Activated CD4-positive, alpha-beta T cell treated with anti-CD3 and anti-CD28 coated beads, Interleukin-2, Interleukin-6, amounts not matched to agents 100 ng/mL and 50 ng/mL, durations not matched to agents 16 hours and 8 hours (primary cell): ENCODE measurements at regions not wholly inside any gene's neighbourhood (a gene's known extent, or its start where the extent isn't known, plus 50 kb on each side); places are given as distances from the start of the nearest gene placed in this dataset.
"Not testable (repeated sequence)": the region's sequence is repeated elsewhere in the genome, so short reads cannot be mapped to it uniquely, and the experiment has no call there.

ENCODE experiments used
- DNase-seq: peaks from one replicate; pipeline ENCODE4 v3.0.0-alpha.2; 2020

- no peak for DNase-seq
Observed at GRCh38 chr19:27844261-27844660, 1368.7 kb downstream of the UQCRFS1 start.

GRCh38 chr19:27843861-27844260 is 1369.1 kb downstream of the UQCRFS1 start:
- no peak for DNase-seq

GRCh38 chr19:27833031-27833430 is 1379.9 kb downstream of the UQCRFS1 start:
- DNase-seq: no peak

DNA sequence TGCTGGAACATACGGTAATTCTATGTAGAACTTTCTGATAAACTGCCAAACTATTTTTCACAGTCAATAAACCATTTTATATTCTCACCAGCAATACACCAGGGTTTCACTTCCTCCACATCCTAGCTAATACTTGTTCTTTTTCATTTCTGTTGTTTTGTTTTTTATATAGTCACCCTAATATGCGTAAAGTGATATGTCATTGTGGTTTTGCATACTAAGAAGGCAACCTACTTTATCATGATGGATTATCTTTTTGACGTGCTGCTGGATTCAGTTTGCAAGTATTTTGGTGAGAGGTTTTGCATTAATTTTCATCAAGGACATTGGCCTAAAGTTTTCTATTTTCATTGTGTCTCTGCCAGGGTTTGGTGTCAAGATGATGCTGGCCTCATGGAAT is 1384.1 kb downstream of the UQCRFS1 start:
- no peak for DNase-seq

DNA sequence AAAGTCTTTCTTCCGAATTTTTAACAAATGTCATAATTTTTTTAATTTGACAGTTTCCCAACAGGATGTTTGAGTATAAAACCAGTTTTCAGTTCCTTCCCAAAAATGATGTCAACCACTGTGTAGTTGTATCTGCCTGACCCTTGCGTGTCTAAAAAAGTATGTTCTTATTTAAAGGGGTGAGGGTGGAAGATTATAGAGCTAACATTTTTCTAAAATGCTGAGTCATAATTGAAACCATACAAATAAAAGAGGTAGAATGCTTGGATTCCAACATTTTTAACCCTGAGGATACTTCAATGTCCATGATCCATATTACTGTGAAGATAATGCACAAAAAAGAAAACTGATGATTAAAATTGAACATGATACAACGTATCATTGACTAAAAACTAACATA is 1388.8 kb downstream of the UQCRFS1 start:
- DNase-seq: no peak

- DNase-seq: no peak
Observed at GRCh38 chr19:27822336-27822735, 1390.6 kb downstream of the UQCRFS1 start.

DNA sequence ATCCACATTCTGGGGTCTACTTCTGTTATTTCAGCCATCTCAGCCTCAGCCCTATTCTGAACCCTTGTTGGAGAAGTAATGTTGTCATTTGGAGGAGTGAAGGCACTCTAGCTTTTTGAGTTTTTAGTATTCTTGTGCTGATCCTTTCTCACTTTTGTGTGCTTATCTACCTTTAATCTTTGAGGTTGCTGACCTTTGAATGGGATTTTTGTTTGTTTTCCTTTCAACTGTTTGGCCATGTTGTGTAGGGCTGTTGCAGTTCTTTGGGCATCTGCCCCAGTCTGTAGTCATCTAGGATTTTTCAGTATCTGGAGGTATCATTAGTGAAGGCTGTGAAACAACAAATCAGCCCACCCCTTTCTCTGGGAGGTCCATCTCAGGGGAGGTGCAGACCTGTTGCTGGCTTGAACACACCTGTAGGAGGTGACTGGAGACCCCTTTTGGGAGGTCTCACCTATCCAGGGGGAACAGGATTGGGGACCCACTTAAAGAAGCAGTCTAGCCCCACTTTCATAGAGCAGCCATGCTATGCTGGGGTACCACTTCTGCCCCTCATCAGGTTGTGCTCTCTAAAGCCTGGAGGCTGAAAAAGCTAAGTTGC is 1391.4 kb downstream of the UQCRFS1 start:
- DNase-seq: no peak

DNA sequence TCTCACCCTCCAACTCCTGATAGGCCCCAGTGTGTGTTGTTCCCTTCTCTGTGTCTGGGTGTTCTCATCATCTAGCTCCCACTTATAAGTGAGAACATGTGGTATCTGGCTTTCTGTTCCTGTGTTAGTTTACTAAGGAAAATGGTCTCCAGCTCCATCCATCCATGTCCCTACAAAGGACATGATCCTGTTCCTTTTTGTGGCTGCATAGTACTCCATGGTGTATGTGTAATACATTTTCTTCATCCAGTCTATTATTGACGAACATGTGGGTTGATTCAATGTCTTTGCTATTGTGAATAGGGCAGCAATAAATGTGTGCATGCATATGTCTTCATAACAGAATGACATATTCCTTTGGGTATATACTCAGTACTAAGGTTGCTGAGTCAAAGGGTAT is 1397.0 kb downstream of the UQCRFS1 start:
- DNase-seq: no peak

DNA sequence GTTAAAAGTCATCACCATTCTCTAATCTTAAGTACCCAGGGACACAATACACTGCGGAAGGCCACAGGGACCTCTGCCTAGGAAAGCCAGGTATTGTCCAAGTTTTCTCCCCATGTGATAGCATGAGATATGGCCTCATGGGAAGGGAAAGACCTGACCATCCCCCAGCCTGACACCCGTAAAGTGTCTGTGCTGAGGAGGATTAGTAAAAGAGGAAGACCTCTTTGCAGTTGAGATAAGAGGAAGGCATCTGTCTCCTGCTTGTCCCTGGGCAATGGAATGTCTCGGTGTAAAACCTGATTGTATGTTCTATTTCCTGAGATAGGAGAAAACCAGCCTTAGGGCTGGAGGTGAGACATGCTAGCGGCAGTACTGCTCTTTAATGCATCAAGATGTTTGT is 1398.1 kb downstream of the UQCRFS1 start:
- not testable (repeated sequence) for DNase-seq

DNA sequence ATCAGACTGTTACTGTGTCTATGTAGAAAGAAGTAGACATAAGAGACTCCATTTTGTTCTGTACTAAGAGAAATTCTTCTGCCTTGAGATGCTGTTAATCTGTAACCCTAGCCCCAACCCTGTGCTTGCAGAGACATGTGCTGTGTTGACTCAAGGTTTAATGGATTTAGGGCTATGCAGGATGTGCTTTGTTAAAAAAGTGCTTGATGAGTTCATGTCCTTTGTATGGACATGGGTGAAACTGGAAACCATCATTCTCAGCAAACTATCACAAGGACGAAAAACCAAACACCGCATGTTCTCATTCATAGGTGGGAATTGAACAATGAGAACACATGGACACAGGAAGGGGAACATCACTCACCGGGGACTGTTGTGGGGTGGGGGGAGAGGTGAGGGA is 1398.7 kb downstream of the UQCRFS1 start:
- not testable (repeated sequence) for DNase-seq

DNA sequence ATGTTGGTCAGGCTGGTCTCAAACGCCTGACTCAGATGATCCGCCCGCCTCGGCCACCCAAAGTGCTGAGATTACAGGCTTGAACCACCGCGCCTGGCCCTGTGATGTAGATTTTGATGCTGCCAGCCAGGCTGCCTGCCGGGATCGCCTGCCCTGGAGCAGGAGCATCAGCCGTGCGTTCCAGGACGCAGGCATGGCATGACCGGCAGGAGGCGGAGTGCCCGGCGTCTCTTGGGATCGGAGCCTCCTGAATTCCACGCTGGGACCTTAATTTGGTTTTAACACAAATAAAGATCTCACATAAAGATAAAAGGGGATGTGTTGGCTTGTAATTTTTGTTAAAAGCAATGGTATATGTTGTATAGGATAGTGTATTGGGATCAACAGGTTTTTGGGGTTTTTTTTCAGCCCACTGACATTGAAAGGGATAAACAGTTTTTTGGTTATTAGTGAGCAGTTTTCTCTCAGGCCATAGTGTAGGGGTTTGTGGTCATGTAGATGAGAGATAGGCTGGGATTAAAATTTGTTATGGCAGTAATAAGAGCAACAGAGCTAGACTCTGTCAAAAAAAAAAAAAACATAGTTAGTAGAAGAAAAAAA is 1406.4 kb downstream of the UQCRFS1 start:
- no peak for DNase-seq

DNA sequence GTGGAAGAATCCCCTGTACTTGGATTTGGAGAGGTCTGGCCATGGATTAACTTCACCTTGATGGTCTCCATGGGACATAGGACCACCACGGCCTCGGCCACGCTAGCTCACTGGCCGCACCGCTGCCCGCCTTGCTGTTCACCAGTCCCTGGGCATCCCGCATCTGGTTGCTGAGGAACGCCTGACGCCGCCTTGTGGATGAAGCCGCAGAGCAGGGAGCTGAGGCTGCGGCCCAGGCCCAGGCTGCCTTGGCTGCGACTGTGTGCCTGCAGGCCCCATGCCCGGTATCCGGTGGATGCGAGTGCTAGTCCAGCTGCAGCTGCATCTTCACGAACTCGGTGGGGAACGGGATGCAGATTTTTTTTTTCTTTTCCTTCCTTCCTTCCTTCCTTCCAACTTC is 1407.1 kb downstream of the UQCRFS1 start:
- DNase-seq: no peak

DNA sequence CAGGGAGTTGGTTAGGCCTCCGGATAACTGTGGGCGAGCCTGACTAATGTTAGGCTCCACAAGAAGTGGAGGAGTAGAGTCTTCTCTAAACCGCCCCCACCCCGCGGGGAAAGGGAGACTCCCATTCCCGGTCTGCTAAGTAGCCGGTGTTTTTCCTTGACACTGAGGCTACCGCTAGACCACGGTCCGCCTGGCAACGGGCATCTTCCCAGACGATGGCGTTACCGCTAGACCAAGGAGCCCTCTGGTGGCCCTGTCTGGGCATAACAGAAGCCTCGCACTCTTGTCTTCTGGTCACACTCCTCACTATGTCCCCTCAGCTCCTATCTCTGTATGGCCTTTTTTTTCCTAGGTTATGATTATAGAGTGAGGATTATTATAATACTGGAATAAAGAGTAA is 1410.7 kb downstream of the UQCRFS1 start:
- DNase-seq: not testable (repeated sequence)

DNA sequence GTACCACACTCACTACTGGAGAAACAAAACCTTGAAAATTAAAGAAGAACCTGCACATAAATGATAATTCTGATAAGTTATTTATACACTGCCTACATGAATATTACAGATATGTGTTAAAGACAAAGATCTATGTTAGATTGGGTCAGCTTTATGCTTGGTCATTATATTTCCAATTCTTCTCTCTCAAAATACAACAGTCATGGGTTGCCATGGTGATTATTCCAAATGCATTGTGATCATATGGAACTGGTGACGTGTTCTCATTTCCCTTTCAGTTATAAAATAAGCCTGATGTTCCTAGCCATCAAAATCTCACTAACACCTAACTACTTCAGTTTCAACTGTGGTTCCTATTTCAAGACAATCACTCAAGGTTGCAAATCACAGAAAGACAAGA is 1416.4 kb downstream of the UQCRFS1 start:
- no peak for DNase-seq

DNA sequence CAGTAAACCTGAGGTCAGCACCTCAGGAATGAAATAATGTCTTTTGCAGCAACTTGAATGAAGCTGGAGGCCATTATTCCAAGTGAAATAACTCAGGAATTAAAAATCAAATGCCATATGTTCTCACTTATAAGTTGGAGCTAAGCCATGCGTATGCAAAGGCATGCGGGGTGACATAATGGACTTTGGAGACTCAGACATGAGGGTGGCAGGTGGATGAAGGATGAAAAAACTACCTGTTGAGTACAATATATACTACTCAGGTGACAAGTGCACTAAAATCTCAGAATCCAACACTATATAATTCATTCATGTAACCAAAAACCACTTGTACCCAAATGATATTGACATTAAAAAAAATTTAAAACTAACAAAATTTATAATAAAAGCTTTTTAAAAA is 1416.9 kb downstream of the UQCRFS1 start:
- no peak for DNase-seq

- DNase-seq: no peak
Observed at GRCh38 chr19:27795369-27795768, 1417.6 kb downstream of the UQCRFS1 start.

- no peak for DNase-seq
Observed at GRCh38 chr19:27794494-27795042, 1418.4 kb downstream of the UQCRFS1 start.

GRCh38 chr19:27793644-27794493 is 1419.1 kb downstream of the UQCRFS1 start:
- DNase-seq: peak; percentile 96

DNA sequence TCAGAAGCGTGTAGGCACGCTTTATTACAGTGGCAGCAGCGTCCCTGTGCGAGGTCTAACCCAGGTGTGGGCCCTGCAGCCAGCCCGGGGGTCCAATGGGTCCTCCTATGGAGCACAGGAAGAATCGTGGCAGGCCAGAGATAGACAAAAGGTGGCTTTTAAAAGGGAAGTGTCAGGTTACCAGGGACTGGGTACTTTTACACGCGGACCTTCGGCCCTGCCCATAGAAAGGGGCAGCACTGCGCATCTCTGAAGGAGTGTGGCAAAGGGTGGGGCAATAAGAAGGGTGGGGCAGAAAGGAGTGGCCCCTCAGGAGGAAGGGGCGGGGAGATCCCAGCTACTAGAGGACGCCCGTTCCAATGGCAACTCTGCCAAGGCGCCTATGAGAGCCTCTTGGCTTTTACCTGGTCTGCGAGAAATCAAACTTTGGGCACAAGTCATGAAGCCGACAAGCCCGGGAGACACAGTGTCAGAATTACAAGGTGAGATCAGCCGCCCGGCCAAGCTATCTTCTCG is 1419.8 kb downstream of the UQCRFS1 start:
- DNase-seq: peak; percentile 90

DNA sequence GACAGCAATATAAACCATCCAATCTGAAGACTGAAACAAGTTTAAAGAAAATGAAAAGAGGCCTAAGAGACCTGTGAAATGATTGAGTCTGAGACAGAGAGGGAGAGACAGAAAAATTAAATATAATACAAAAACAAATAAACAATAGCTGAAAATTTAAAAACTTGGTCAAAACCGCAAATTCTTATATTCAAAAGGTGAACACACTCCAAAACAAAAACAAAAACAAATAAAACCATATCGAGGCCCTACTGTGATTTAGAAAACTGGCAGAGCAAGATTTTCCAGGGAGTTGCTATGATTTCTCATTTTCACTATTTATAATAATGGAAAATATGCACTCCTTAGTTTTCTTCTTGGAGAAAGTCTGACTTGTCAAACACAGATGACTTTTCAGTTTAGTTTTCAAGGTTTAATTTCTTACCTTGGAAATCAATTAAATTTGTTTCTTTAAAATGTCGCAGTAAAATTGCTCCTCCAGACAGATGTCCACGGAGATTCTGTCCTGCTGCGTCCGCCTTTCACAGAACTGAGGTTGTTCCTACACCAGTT is 1420.3 kb downstream of the UQCRFS1 start:
- DNase-seq: no peak

GRCh38 chr19:27780367-27781075 is 1432.4 kb downstream of the UQCRFS1 start:
- no peak for DNase-seq

DNA sequence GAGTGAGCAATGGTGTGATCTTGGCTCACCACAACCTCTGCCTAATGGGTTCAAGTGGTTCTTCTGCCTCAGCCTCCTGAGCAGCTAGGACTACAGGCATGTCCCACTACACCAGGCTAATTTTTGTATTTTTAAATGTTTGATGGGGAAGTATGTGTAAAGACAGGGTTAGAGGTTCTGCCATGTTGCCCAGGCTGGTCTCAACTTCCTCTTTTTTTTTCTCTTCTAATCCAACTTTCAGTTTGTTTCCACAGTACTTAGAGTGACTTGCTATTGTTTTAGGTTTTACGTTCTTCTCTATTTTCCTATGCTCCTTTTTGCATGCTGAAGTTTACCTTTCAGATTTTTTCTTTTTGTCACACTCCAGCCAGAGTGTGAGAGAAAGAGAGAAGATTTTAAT is 1433.0 kb downstream of the UQCRFS1 start:
- DNase-seq: no peak

- no peak for DNase-seq
Observed at GRCh38 chr19:27777726-27778125, 1435.2 kb downstream of the UQCRFS1 start.
